Suprapubic skin (tissue), 4 donors: ENCODE measurements at regions not wholly inside any gene's neighbourhood (a gene's known extent, or its start where the extent isn't known, plus 50 kb on each side); places are given as distances from the start of the nearest gene placed in this dataset.
A peak's percentile ranks its signal among the peaks of the same experiment; 100 is the strongest.

Experiments
- EP300 ChIP-seq: sonication (generic); formaldehyde crosslinking; IDR thresholded peaks from one replicate; pipeline ENCODE4 v1.6.1; 2017; ENCODE audit warnings: antibody characterized with exemption
- POLR2AphosphoS5 ChIP-seq, 3 donors: sonication (generic); formaldehyde crosslinking; IDR thresholded peaks; one replicate each; pipeline ENCODE4 v1.6.1; 2017; ENCODE audit warnings: antibody characterized with exemption in 3 of 3
- TF ChIP-seq, protein P1 (sequence below), 2 donors: fragments of 200-600 bp in 1 of 2; fragments of 450-650 bp in 1 of 2; sonication (generic) in 1 of 2; IDR thresholded peaks; one replicate each; pipeline ENCODE4 v1.5.1; 2016 to 2019; ENCODE audit warnings: antibody characterized with exemption in 2 of 2, mild to moderate bottlenecking in 1 of 2, moderate library complexity in 1 of 2

DNA sequence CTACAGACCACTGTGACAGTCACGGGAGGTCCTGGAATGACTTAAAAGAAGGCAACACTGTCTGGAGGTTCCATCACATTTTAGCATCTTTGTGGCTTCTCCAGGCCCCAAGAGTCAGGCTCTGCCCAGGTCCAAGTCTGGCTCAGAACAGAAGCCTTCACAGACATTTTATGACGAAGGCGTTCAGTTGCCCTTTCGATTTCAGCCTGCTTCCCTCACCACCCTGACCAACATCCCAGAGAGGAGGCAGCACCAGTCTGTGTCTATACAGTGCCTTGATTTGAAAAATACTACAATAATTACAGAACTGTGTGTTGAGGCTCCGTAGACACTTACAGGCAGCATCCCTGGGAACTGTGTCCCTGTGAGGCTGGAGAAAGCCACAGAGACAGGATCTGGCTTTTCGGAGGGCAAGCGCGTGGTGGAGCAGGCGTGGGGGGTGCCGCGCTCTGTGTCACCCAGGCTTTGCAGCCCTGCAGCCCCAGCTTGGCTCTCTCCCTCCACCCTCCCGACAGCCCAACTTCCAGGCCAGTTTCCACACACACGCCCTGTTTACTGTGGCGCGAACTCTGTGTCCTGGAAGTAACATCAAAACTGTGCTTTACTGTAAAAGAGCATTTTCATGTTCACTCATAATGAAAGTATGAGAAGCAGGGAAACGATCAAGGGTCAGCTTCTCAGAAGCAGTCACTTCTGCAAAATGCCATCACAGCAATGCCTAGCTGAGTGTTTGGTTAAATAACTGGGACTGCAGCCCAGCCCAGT is 153.5 kb upstream of the ALKAL2 start:
- TF ChIP-seq, protein P1, sequence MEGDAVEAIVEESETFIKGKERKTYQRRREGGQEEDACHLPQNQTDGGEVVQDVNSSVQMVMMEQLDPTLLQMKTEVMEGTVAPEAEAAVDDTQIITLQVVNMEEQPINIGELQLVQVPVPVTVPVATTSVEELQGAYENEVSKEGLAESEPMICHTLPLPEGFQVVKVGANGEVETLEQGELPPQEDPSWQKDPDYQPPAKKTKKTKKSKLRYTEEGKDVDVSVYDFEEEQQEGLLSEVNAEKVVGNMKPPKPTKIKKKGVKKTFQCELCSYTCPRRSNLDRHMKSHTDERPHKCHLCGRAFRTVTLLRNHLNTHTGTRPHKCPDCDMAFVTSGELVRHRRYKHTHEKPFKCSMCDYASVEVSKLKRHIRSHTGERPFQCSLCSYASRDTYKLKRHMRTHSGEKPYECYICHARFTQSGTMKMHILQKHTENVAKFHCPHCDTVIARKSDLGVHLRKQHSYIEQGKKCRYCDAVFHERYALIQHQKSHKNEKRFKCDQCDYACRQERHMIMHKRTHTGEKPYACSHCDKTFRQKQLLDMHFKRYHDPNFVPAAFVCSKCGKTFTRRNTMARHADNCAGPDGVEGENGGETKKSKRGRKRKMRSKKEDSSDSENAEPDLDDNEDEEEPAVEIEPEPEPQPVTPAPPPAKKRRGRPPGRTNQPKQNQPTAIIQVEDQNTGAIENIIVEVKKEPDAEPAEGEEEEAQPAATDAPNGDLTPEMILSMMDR (IDR thresholded peaks at IDR 0.05): no peak
- TF ChIP-seq POLR2AphosphoS5 (IDR thresholded peaks at IDR 0.05): peak in 1 of 3 donors; percentile 5
- no peak for TF ChIP-seq EP300
